GM12878 (cell line): ENCODE measurements at regions not wholly inside any gene's neighbourhood (a gene's known extent, or its start where the extent isn't known, plus 50 kb on each side); places are given as distances from the start of the nearest gene placed in this dataset.

Experiments
- ATAC-seq: fragments of 200-7000 bp; cut with Tn5 transposase; 3 replicates; pipeline ENCODE4 v1.9.1; 2020; ENCODE audit warnings: mild to moderate bottlenecking, moderate library complexity
- BruUV-seq: library from RNA; stranded (reverse); fragments of 400-500 nt; replicated peaks from 2 replicates; lab custom pipeline; 2021; lab: Mats Ljungman, UMichigan
- CTCF ChIA-PET: fragments of 300-600 bp; sonication (Branson Sonifier 250); formaldehyde crosslinking; extraction: SDS; loops from one replicate; lab custom pipeline; 2021; ENCODE audit warnings: inconsistent platforms; lab: Yijun Ruan, JAX
- POLR2A ChIA-PET: fragments of 350-600 bp; formaldehyde crosslinking; extraction: SDS; loops from one replicate; lab custom pipeline; 2021; ENCODE audit warnings: inconsistent platforms; lab: Charles Lee
- RAD21 ChIA-PET: fragments of 300-600 bp; sonication (Branson Sonifier 250); formaldehyde crosslinking; loops from one replicate; lab custom pipeline; 2023; ENCODE audit warnings: antibody characterized with exemption; ENCODE audit not compliant: unreplicated experiment; lab: Charles Lee
- SMC1A ChIA-PET: fragments of 300-600 bp; sonication (Branson Sonifier 250); formaldehyde crosslinking; loops from one replicate; lab custom pipeline; 2023; ENCODE audit not compliant: unreplicated experiment, uncharacterized antibody; lab: Charles Lee
- DNase-seq: peaks from one replicate; pipeline ENCODE4 v3.0.0-alpha.2; 2011; ENCODE audit warnings: low read depth, low spot score
- FAIRE-seq: peaks from 3 replicates; lab custom pipeline; 2011; peaks lifted over from hg19 to GRCh38; lab: Jason Lieb, UNC
- H2AFZ ChIP-seq: 2 replicates; pipeline ENCODE4 v1.6.0; 2011; ENCODE audit warnings: low read depth, low read length, control low read depth; ENCODE audit not compliant: control insufficient read depth
- H3K27ac ChIP-seq: 2 replicates; pipeline ENCODE4 v1.5.1; 2011; ENCODE audit warnings: control low read depth; ENCODE audit not compliant: control insufficient read depth, insufficient read depth
- H3K27me3 ChIP-seq, 2 experiments: replicated peaks in 1 of 2; 2 replicates each; pipeline versions ENCODE4 v1.6.0 to v1.6.1; 2011; ENCODE audit warnings: low read length in 1 of 2; ENCODE audit not compliant: control insufficient read depth in 2 of 2, insufficient read depth in 2 of 2
- H3K36me3 ChIP-seq, 2 experiments: 2 replicates each; pipeline ENCODE4 v1.5.1; 2011; ENCODE audit warnings: low read length in 1 of 2; ENCODE audit not compliant: control insufficient read depth in 2 of 2, insufficient read depth in 2 of 2
- H3K4me1 ChIP-seq: 2 replicates; pipeline ENCODE4 v1.6.1; 2011; ENCODE audit warnings: mild to moderate bottlenecking, low read length, moderate library complexity, mixed read lengths; ENCODE audit not compliant: control insufficient read depth, insufficient read depth
- H3K4me2 ChIP-seq: 2 replicates; pipeline ENCODE4 v1.6.0; 2011; ENCODE audit warnings: control low read depth; ENCODE audit not compliant: control insufficient read depth, insufficient read depth
- H3K4me3 ChIP-seq: fragments of 200-600 bp; sonication (generic); 2 replicates; pipeline ENCODE4 v1.5.1; 2016
- H3K79me2 ChIP-seq: 2 replicates; pipeline ENCODE4 v1.6.0; 2011; ENCODE audit warnings: low read length; ENCODE audit not compliant: control insufficient read depth, insufficient read depth
- H3K9ac ChIP-seq: 2 replicates; pipeline ENCODE4 v1.8.0; 2011; ENCODE audit warnings: low read length, control low read depth, mixed read lengths; ENCODE audit not compliant: control insufficient read depth, insufficient read depth
- H3K9me3 ChIP-seq: replicated peaks from 3 replicates; pipeline ENCODE4 v1.5.1; 2011; ENCODE audit warnings: mild to moderate bottlenecking, low read length; ENCODE audit not compliant: control insufficient read depth, insufficient read depth
- H4K20me1 ChIP-seq: 2 replicates; pipeline ENCODE4 v1.6.0; 2011; ENCODE audit not compliant: control insufficient read depth, insufficient read depth
- BRCA1 ChIP-seq: IDR thresholded peaks from 2 replicates; pipeline ENCODE4 v1.6.1; 2011; ENCODE audit warnings: low read depth, low read length, improper control_type of control experiment
- GATAD2B ChIP-seq: fragments of 450-650 bp; conservative IDR thresholded peaks from 2 replicates; pipeline ENCODE4 v1.6.1; 2017; ENCODE audit warnings: low read depth, mild to moderate bottlenecking, moderate library complexity
- HDAC2 ChIP-seq: fragments of 200-600 bp; sonication (generic); IDR thresholded peaks from 2 replicates; pipeline ENCODE4 v1.6.1; 2017
- IRF4 ChIP-seq: IDR thresholded peaks from 2 replicates; pipeline ENCODE4 v1.6.1; 2011; ENCODE audit warnings: low read depth, low read length
- JUNB ChIP-seq: IDR thresholded peaks from 2 replicates; pipeline ENCODE4 v1.6.1; 2016; ENCODE audit warnings: antibody characterized with exemption, mild to moderate bottlenecking
- MTA3 ChIP-seq: IDR thresholded peaks from 2 replicates; pipeline ENCODE4 v1.6.1; 2012; ENCODE audit warnings: low read length, inconsistent platforms, borderline replicate concordance
- MYC ChIP-seq: IDR thresholded peaks from 2 replicates; pipeline ENCODE4 v1.6.1; 2011; ENCODE audit warnings: mild to moderate bottlenecking, low read length, moderate library complexity, inconsistent platforms; ENCODE audit not compliant: insufficient read depth, insufficient replicate concordance, insufficient read length, severe bottlenecking
- NR2C1 ChIP-seq: fragments of 450-650 bp; IDR thresholded peaks from 2 replicates; pipeline ENCODE4 v1.6.1; 2017; ENCODE audit warnings: antibody characterized with exemption, mild to moderate bottlenecking, moderate library complexity
- SIN3A ChIP-seq: IDR thresholded peaks from 2 replicates; pipeline ENCODE4 v1.6.1; 2012; ENCODE audit warnings: low read depth, low read length, improper control_type of control experiment
- SRF ChIP-seq, 2 experiments: IDR thresholded peaks; 2 replicates each; pipeline ENCODE4 v1.6.1; 2011; ENCODE audit warnings: low read depth in 2 of 2, low read length in 2 of 2, mild to moderate bottlenecking in 1 of 2, moderate library complexity in 1 of 2
- STAT1 ChIP-seq: fragments of 450-650 bp; conservative IDR thresholded peaks from 2 replicates; pipeline ENCODE4 v1.6.1; 2014; ENCODE audit warnings: antibody characterized with exemption, mild to moderate bottlenecking
- YY1 ChIP-seq: IDR thresholded peaks from 2 replicates; pipeline ENCODE4 v1.6.1; 2011; ENCODE audit warnings: low read depth, mild to moderate bottlenecking, low read length
- WGBS: methylation state at CpG from one replicate; pipeline ENCODE4 v1.1.6; 2016; ENCODE audit warnings: low lambda C conversion rate; ENCODE audit not compliant: insufficient replicate concordance, insufficient coverage; ENCODE audit errors: missing lambda C conversion rate; 5-methylcytosine and 5-hydroxymethylcytosine counted together
- in situ Hi-C: fragments of 300-500 bp; cut with MboI; formaldehyde crosslinking; loops from 9 replicates; pipeline ENCODE4 v1.14.3; 2018; ENCODE audit warnings: mixed read lengths
- intact Hi-C: fragments of 100-400 bp; cut with micrococcal nuclease; formaldehyde crosslinking; loops from one replicate; pipeline ENCODE4 v1.14.2; 2022; ENCODE audit not compliant: unreplicated experiment
- TF ChIP-seq, protein P1 (sequence below): fragments of 450-650 bp; IDR thresholded peaks from 2 replicates; pipeline ENCODE4 v1.6.1; 2014; ENCODE audit warnings: mild to moderate bottlenecking
- TF ChIP-seq, protein P2 (sequence below): IDR thresholded peaks from 2 replicates; pipeline ENCODE4 v1.6.1; 2012; ENCODE audit warnings: low read depth, low read length, improper control_type of control experiment

DNA sequence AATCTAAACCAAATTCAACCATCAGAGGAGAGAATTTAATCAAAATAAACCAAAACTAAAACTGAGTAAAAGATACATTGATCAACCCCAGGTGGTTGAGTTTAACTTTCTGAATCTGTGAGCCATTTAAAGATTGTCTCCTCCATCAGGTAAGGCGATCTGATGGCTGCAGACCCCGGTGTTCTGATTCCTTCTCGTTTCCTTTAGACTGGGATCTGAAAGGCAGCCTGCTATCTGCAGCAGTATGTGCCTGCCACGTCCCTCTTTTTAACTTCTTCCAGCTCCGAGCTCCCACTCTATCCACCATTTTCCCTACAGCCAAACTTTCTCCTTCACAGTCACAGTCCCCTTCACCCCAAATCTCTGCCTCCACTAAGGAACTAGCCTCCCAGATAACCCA lies 66.1 kb upstream of the ARHGAP32 start:
- no TSS peak for BruUV-seq
- no peak overlapping the region for H3K4me2 ChIP-seq
- ChIA-PET CTCF (no interaction called here), SMC1A (interaction anchor here (1.2 kb wide), 1 partner anchor 14 kb away, joined by 3 read pairs; no protein-coding TSS in a partner anchor), POLR2A (no interaction called here), RAD21 (no interaction called here)
- TF ChIP-seq GATAD2B (no peak), MYC (no peak), JUNB (no peak), IRF4 (no peak), NR2C1 (no peak), MTA3 (no peak), BRCA1 (no peak), HDAC2 (no peak), YY1 (no peak), SIN3A (no peak), SRF (IDR thresholded peaks at IDR 0.05; ENCODE audit: low read depth in 2 of 2, low read length in 2 of 2) (no peak), STAT1 (no peak)
- TF ChIP-seq, protein P1, sequence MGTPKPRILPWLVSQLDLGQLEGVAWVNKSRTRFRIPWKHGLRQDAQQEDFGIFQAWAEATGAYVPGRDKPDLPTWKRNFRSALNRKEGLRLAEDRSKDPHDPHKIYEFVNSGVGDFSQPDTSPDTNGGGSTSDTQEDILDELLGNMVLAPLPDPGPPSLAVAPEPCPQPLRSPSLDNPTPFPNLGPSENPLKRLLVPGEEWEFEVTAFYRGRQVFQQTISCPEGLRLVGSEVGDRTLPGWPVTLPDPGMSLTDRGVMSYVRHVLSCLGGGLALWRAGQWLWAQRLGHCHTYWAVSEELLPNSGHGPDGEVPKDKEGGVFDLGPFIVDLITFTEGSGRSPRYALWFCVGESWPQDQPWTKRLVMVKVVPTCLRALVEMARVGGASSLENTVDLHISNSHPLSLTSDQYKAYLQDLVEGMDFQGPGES: no peak
- TF ChIP-seq, protein P2, sequence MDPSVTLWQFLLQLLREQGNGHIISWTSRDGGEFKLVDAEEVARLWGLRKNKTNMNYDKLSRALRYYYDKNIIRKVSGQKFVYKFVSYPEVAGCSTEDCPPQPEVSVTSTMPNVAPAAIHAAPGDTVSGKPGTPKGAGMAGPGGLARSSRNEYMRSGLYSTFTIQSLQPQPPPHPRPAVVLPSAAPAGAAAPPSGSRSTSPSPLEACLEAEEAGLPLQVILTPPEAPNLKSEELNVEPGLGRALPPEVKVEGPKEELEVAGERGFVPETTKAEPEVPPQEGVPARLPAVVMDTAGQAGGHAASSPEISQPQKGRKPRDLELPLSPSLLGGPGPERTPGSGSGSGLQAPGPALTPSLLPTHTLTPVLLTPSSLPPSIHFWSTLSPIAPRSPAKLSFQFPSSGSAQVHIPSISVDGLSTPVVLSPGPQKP: no peak
- H3K9ac ChIP-seq: no peak overlapping the region
- H2AFZ ChIP-seq: no peak overlapping the region
- no peak for DNase-seq
- in situ Hi-C loops (no loop called here), intact Hi-C loops (no loop called here)
- H3K27me3 ChIP-seq: no peaks in the 10 kb centered on the region
- 2% methylated on average over 5 of the region's 5 CpGs for WGBS
- H3K27ac ChIP-seq: no peak overlapping the region
- H3K4me3 ChIP-seq: no peak overlapping the region
- H3K36me3 ChIP-seq: no peaks in the 10 kb centered on the region
- FAIRE-seq: no peak
- no peaks in the 10 kb centered on the region for H3K9me3 ChIP-seq
- H3K79me2 ChIP-seq: no peaks in the 10 kb centered on the region
- no peaks in the 10 kb centered on the region for H4K20me1 ChIP-seq
- no peak for ATAC-seq
- H3K4me1 ChIP-seq: no peaks in the 10 kb centered on the region
